GM10266 (cell line): ENCODE measurements at regions not wholly inside any gene's neighbourhood (a gene's known extent, or its start where the extent isn't known, plus 50 kb on each side); places are given as distances from the start of the nearest gene placed in this dataset.

Experiments used
- DNase-seq: peaks from one replicate; pipeline ENCODE4 v3.0.0; 2012; ENCODE audit errors: extremely low spot score
- TF ChIP-seq, protein P1 (sequence below): IDR thresholded peaks from 2 replicates; pipeline ENCODE4 v1.5.1; 2012; ENCODE audit warnings: mild to moderate bottlenecking, low read depth; ENCODE audit not compliant: control insufficient read depth, insufficient read depth; ENCODE audit errors: missing control alignments

DNA sequence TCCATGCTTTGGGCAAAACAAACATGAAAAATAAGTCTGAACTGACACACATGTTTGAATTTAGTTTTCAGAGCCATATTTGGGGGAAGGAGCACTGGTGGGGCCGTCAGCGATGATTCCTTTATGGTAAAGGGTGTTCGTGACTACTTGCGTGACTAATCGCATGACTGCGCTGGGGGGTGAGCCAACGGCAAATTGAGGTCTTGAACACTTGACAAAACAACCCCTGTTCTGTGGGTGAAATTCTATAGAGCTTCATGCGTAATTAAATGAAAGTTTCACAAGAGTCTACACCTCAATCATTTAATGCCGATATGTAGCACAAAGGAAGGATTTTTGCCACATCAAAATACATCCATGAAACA is 127.5 kb upstream of the CYP1B1 start:
- no peak for DNase-seq
- TF ChIP-seq, protein P1, sequence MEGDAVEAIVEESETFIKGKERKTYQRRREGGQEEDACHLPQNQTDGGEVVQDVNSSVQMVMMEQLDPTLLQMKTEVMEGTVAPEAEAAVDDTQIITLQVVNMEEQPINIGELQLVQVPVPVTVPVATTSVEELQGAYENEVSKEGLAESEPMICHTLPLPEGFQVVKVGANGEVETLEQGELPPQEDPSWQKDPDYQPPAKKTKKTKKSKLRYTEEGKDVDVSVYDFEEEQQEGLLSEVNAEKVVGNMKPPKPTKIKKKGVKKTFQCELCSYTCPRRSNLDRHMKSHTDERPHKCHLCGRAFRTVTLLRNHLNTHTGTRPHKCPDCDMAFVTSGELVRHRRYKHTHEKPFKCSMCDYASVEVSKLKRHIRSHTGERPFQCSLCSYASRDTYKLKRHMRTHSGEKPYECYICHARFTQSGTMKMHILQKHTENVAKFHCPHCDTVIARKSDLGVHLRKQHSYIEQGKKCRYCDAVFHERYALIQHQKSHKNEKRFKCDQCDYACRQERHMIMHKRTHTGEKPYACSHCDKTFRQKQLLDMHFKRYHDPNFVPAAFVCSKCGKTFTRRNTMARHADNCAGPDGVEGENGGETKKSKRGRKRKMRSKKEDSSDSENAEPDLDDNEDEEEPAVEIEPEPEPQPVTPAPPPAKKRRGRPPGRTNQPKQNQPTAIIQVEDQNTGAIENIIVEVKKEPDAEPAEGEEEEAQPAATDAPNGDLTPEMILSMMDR, result no peak

DNA sequence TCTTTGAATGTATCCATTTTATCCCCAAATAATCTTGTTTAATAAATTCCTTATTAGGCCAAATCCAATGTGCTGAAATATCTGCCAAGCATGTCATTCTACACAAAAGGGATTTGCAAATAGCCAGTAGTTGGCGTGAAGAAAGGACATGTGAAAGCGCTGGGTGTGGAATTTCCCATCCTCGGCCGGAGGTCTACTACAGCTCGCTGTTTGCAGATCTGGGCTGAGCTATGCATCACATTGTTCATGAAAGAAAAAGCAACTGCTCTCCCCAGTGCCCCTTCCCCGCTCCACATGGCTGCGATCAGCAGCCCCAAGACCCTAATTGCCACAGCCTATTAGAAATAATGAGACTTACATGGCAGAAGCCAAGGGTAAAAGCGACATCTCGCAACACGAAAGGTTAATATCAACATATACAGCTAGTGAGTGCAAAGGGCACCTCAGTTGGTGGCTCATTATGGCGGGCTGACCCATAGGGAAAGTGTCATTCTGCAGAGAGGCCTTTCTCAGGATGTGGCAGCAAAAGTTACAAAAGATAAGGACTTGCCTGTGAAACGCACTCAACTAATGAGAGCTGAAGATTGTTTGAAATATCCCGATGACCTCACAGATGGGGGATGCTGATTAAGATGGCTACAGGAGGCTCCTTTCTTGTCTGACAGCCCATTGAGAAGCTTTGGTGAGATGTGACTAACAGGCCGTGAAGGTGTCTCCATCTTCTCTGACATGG is 126.9 kb upstream of the CYP1B1 start:
- no peak for DNase-seq
- TF ChIP-seq, protein P1, result no peak

GRCh38 chr2:38201784-38202183 is 125.8 kb upstream of the CYP1B1 start:
- no peak for DNase-seq
- TF ChIP-seq, protein P1, result no peak

DNA sequence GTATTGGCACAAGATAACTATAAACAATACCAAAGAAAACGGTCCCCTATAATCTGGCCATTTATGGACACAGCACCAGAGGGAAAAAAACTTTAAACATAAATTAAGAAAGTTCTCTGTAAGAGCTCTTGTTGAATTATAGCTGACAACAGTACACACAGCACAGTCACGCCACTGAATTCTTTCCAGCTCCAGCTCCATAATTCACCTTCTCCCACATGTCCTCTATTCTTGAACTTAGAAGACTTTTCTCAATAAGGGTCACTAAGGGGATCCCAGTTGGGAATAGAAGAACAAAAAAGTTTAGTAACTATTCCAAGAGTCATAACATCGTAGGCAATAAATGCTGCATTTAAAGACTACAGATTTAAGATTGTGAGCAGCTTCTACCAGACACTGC is 124.6 kb upstream of the CYP1B1 start:
- no peak for DNase-seq

GRCh38 chr2:38199127-38199526 is 123.2 kb upstream of the CYP1B1 start:
- TF ChIP-seq, protein P1, result no peak

More for the DNA sequence above, 124.6 kb upstream of the CYP1B1 start:
- TF ChIP-seq, protein P1, result no peak

GRCh38 chr2:38194751-38195150 is 118.8 kb upstream of the CYP1B1 start:
- TF ChIP-seq, protein P1, result no peak
- DNase-seq, result no peak

More at GRCh38 chr2:38199127-38199526, 123.2 kb upstream of the CYP1B1 start:
- no peak for DNase-seq

- TF ChIP-seq, protein P1, result no peak
- no peak for DNase-seq
Observed at GRCh38 chr2:38192976-38193375, 117.0 kb upstream of the CYP1B1 start.
